H9 (cell line): ENCODE measurements at regions not wholly inside any gene's neighbourhood (a gene's known extent, or its start where the extent isn't known, plus 50 kb on each side); places are given as distances from the start of the nearest gene placed in this dataset.

Experiments used
- DNase-seq: peaks from one replicate; pipeline ENCODE4 v3.0.0-alpha.2; 2017
- H2AFZ ChIP-seq: one replicate; pipeline ENCODE4 v1.6.1; 2013; ENCODE audit warnings: mild to moderate bottlenecking, low read length, control low read depth, moderate library complexity
- H2AK5ac ChIP-seq: 2 replicates; pipeline ENCODE4 v1.6.1; 2013; ENCODE audit warnings: low read length, control low read depth, mixed read lengths; ENCODE audit not compliant: insufficient read length
- H2BK120ac ChIP-seq: one replicate; pipeline ENCODE4 v1.6.1; 2013; ENCODE audit warnings: low read depth, mild to moderate bottlenecking, low read length, control low read depth, inconsistent platforms; ENCODE audit not compliant: poor library complexity, severe bottlenecking
- H2BK12ac ChIP-seq: 2 replicates; pipeline ENCODE4 v1.6.1; 2013; ENCODE audit warnings: low read length, control low read depth, mixed read lengths, low read depth; ENCODE audit not compliant: insufficient read length
- H2BK15ac ChIP-seq: 2 replicates; pipeline ENCODE4 v1.6.1; 2013; ENCODE audit warnings: low read depth, low read length, control low read depth
- H2BK20ac ChIP-seq: one replicate; pipeline ENCODE4 v1.6.1; 2013; ENCODE audit warnings: low read depth, mild to moderate bottlenecking, low read length, control low read depth, inconsistent platforms; ENCODE audit not compliant: poor library complexity, severe bottlenecking
- H2BK5ac ChIP-seq: 2 replicates; pipeline ENCODE4 v1.6.1; 2013; ENCODE audit warnings: low read length, control low read depth, mixed read lengths; ENCODE audit not compliant: insufficient read length
- H3K14ac ChIP-seq: 2 replicates; pipeline ENCODE4 v1.6.1; 2013; ENCODE audit warnings: low read length, control low read depth; ENCODE audit not compliant: insufficient read depth
- H3K18ac ChIP-seq: 2 replicates; pipeline ENCODE4 v1.6.1; 2013; ENCODE audit warnings: low read depth, mild to moderate bottlenecking, mixed read lengths, low read length, control low read depth; ENCODE audit not compliant: insufficient read length
- H3K23ac ChIP-seq: 2 replicates; pipeline ENCODE4 v1.6.1; 2013; ENCODE audit warnings: low read length, control low read depth, mixed read lengths, low read depth; ENCODE audit not compliant: insufficient read length
- H3K23me2 ChIP-seq: 2 replicates; pipeline ENCODE4 v1.6.1; 2013; ENCODE audit warnings: low read depth, mild to moderate bottlenecking, mixed read lengths, low read length, control low read depth; ENCODE audit not compliant: insufficient read length, poor library complexity, severe bottlenecking
- H3K27ac ChIP-seq: 2 replicates; pipeline ENCODE4 v1.5.1; 2013; ENCODE audit warnings: low read length, control low read depth, mixed read lengths, low read depth; ENCODE audit not compliant: insufficient read length
- H3K27me3 ChIP-seq: 2 replicates; pipeline ENCODE4 v1.6.1; 2013; ENCODE audit warnings: low read length, control low read depth, inconsistent platforms; ENCODE audit not compliant: insufficient read depth
- H3K4ac ChIP-seq: 2 replicates; pipeline ENCODE4 v1.6.1; 2013; ENCODE audit warnings: low read depth, mild to moderate bottlenecking, control low read depth, inconsistent platforms, low read length, moderate library complexity
- H3K4me1 ChIP-seq: 2 replicates; pipeline ENCODE4 v1.6.1; 2013; ENCODE audit warnings: low read length, control low read depth, inconsistent platforms; ENCODE audit not compliant: insufficient read depth
- H3K4me2 ChIP-seq: 2 replicates; pipeline ENCODE4 v1.6.1; 2013; ENCODE audit warnings: low read length, control low read depth, mixed read lengths; ENCODE audit not compliant: insufficient read length, insufficient read depth
- H3K56ac ChIP-seq: 2 replicates; pipeline ENCODE4 v1.6.1; 2013; ENCODE audit warnings: low read depth, mild to moderate bottlenecking, mixed read lengths, low read length, control low read depth; ENCODE audit not compliant: insufficient read length
- H3K79me1 ChIP-seq: 2 replicates; pipeline ENCODE4 v1.6.1; 2013; ENCODE audit warnings: low read depth, mild to moderate bottlenecking, moderate library complexity, low read length, control low read depth, inconsistent platforms; ENCODE audit not compliant: insufficient read depth, poor library complexity, severe bottlenecking
- H3K79me2 ChIP-seq: 2 replicates; pipeline ENCODE4 v1.6.1; 2013; ENCODE audit warnings: low read length, control low read depth, inconsistent platforms; ENCODE audit not compliant: insufficient read depth
- H3K9ac ChIP-seq: 2 replicates; pipeline ENCODE4 v1.6.1; 2013; ENCODE audit warnings: low read length, control low read depth, mixed read lengths; ENCODE audit not compliant: insufficient read length; ENCODE audit errors: extremely low read depth
- H3K9me3 ChIP-seq: one replicate; pipeline ENCODE4 v1.6.1; 2013; ENCODE audit warnings: low read depth, low read length, inconsistent platforms; ENCODE audit not compliant: control insufficient read depth
- H3T11ph ChIP-seq: one replicate; pipeline ENCODE4 v1.6.1; 2013; ENCODE audit warnings: mild to moderate bottlenecking, low read length, control low read depth, inconsistent platforms
- H4K20me1 ChIP-seq: one replicate; pipeline ENCODE4 v1.6.1; 2013; ENCODE audit not compliant: control insufficient read depth, insufficient read length, insufficient read depth
- H4K5ac ChIP-seq: 2 replicates; pipeline ENCODE4 v1.6.1; 2013; ENCODE audit warnings: low read depth, mild to moderate bottlenecking, mixed read lengths, low read length, control low read depth; ENCODE audit not compliant: insufficient read length
- H4K8ac ChIP-seq: replicated peaks from 2 replicates; pipeline ENCODE4 v1.6.1; 2013; ENCODE audit warnings: low read length, control low read depth, mixed read lengths, low read depth; ENCODE audit not compliant: insufficient read length
- H4K91ac ChIP-seq: 2 replicates; pipeline ENCODE4 v1.6.1; 2013; ENCODE audit warnings: low read depth, mild to moderate bottlenecking, moderate library complexity, mixed read lengths, low read length, control low read depth; ENCODE audit not compliant: insufficient read length
- H3K27ac Mint-ChIP-seq, 3 experiments: 2 replicates in 2 of 3; 3 replicates in 1 of 3; pipeline ENCODE4 v1.8.0; 2020 to 2021; ENCODE audit warnings: mixed read lengths in 3 of 3, mild to moderate bottlenecking in 1 of 3, moderate library complexity in 1 of 3
- H3K27me3 Mint-ChIP-seq: 2 replicates; pipeline ENCODE4 v1.8.0; 2021; ENCODE audit warnings: low read depth, mild to moderate bottlenecking, moderate library complexity, mixed read lengths
- H3K36me3 Mint-ChIP-seq, 3 experiments: 2 replicates in 2 of 3; 3 replicates in 1 of 3; pipeline ENCODE4 v1.8.0; 2020 to 2021; ENCODE audit warnings: low read depth in 3 of 3, mixed read lengths in 3 of 3; ENCODE audit not compliant: insufficient read depth in 1 of 3
- H3K4me1 Mint-ChIP-seq, 2 experiments: 2 replicates each; pipeline ENCODE4 v1.8.0; 2020; ENCODE audit warnings: mixed read lengths in 2 of 2
- H3K4me3 Mint-ChIP-seq, 2 experiments: 2 replicates in 1 of 2; 3 replicates in 1 of 2; pipeline ENCODE4 v1.8.0; 2020 to 2021; ENCODE audit warnings: mild to moderate bottlenecking in 2 of 2, mixed read lengths in 2 of 2, moderate library complexity in 1 of 2
- H3K9me3 Mint-ChIP-seq, 2 experiments: 2 replicates in 1 of 2; 3 replicates in 1 of 2; pipeline ENCODE4 v1.8.0; 2020; ENCODE audit warnings: mild to moderate bottlenecking in 2 of 2, mixed read lengths in 2 of 2, moderate library complexity in 1 of 2
- WGBS: extraction: QIAGEN DNeasy Blood & Tissue Kit; methylation state at CpG from one replicate; pipeline ENCODE4 v1.1.7; 2013; ENCODE audit warnings: missing lambda C conversion rate, low lambda C conversion rate, mixed read lengths; ENCODE audit not compliant: insufficient read length; ENCODE audit errors: extremely low coverage; 5-methylcytosine and 5-hydroxymethylcytosine counted together
- TF ChIP-seq, protein P1 (sequence below): fragments of 200-600 bp; sonication (generic); conservative IDR thresholded peaks from 3 replicates; pipeline ENCODE4 v1.8.0; 2021; ENCODE audit warnings: antibody characterized with exemption, mild to moderate bottlenecking

DNA sequence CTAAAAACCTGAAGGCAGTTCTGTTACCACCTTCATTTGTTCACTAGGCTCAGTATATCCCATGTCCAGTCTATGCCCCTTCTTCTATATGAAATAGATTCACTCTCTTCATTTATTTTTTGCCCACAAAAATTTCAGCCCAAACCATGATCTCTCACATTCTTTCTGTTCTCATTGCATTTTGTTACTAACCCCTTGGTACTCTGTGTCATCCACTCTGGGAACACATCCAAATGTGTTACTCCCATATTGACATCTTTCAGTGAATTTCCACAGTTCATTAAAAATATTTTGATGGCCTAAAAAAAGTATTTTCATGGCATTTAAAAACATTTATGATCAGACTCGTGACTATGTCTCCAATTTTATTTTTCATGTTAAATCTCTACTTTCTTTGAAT lies 378.9 kb downstream of the SLITRK1 start:
- no peak overlapping the region for H4K5ac ChIP-seq
- H3K4me3 Mint-ChIP-seq, result no peak overlapping the region
- no peak overlapping the region for H2AFZ ChIP-seq
- H3K4me2 ChIP-seq, result no peak overlapping the region
- no peak overlapping the region for H3K18ac ChIP-seq
- no peak overlapping the region for H3K56ac ChIP-seq
- no peaks in the 10 kb centered on the region for H3K79me2 ChIP-seq
- H3K36me3 Mint-ChIP-seq, result no peaks in the 10 kb centered on the region
- no peak overlapping the region for H2BK5ac ChIP-seq
- no peak overlapping the region for H2AK5ac ChIP-seq
- no peak overlapping the region for H2BK15ac ChIP-seq
- no peaks in the 10 kb centered on the region for H3K9me3 Mint-ChIP-seq
- no peak overlapping the region for H2BK12ac ChIP-seq
- H4K91ac ChIP-seq, result no peak overlapping the region
- no peaks in the 10 kb centered on the region for H3K23me2 ChIP-seq
- H2BK120ac ChIP-seq, result no peak overlapping the region
- H3T11ph ChIP-seq, result no peak overlapping the region
- H4K8ac ChIP-seq, result no peak overlapping the region
- no peak overlapping the region for H3K27ac Mint-ChIP-seq
- no peaks in the 10 kb centered on the region for H3K27me3 ChIP-seq
- no peak overlapping the region for H3K9ac ChIP-seq
- H3K27me3 Mint-ChIP-seq, result no peaks in the 10 kb centered on the region
- no peaks in the 10 kb centered on the region for H3K79me1 ChIP-seq
- H3K9me3 ChIP-seq, result no peaks in the 10 kb centered on the region
- no peak for DNase-seq
- H3K4me1 ChIP-seq, result no peaks in the 10 kb centered on the region
- H3K4me1 Mint-ChIP-seq, result no peaks in the 10 kb centered on the region
- no peak overlapping the region for H3K27ac ChIP-seq
- no peak overlapping the region for H3K23ac ChIP-seq
- H4K20me1 ChIP-seq, result no peaks in the 10 kb centered on the region
- no peak overlapping the region for H2BK20ac ChIP-seq
- no peak overlapping the region for H3K14ac ChIP-seq
- TF ChIP-seq, protein P1, sequence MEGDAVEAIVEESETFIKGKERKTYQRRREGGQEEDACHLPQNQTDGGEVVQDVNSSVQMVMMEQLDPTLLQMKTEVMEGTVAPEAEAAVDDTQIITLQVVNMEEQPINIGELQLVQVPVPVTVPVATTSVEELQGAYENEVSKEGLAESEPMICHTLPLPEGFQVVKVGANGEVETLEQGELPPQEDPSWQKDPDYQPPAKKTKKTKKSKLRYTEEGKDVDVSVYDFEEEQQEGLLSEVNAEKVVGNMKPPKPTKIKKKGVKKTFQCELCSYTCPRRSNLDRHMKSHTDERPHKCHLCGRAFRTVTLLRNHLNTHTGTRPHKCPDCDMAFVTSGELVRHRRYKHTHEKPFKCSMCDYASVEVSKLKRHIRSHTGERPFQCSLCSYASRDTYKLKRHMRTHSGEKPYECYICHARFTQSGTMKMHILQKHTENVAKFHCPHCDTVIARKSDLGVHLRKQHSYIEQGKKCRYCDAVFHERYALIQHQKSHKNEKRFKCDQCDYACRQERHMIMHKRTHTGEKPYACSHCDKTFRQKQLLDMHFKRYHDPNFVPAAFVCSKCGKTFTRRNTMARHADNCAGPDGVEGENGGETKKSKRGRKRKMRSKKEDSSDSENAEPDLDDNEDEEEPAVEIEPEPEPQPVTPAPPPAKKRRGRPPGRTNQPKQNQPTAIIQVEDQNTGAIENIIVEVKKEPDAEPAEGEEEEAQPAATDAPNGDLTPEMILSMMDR, result no peak
- H3K4ac ChIP-seq, result no peak overlapping the region
- WGBS, result no CpG with 5 or more reads among the region's 1 CpG
